IMR-90 (cell line): ENCODE measurements at regions not wholly inside any gene's neighbourhood (a gene's known extent, or its start where the extent isn't known, plus 50 kb on each side); places are given as distances from the start of the nearest gene placed in this dataset.

Source experiments
- ATAC-seq: fragments of 200-7000 bp; cut with Tn5 transposase; 2 replicates; pipeline ENCODE4 v1.9.1; 2020; ENCODE audit warnings: low read depth, mild to moderate bottlenecking, moderate library complexity
- BruUV-seq: library from RNA; stranded (reverse); fragments of 400-500 nt; replicated peaks from 2 replicates; lab custom pipeline; 2021; lab: Mats Ljungman, UMichigan
- CTCF ChIA-PET: fragments of 300-600 bp; formaldehyde crosslinking; extraction: SDS; loops from one replicate; lab custom pipeline; 2021; ENCODE audit warnings: antibody characterized with exemption; lab: Yijun Ruan, JAX
- POLR2A ChIA-PET: fragments of 300-600 bp; sonication (Branson Sonifier 250); formaldehyde crosslinking; loops from one replicate; lab custom pipeline; 2022; ENCODE audit warnings: antibody characterized with exemption; ENCODE audit not compliant: unreplicated experiment; lab: Charles Lee
- DNase-seq: peaks from one replicate; pipeline ENCODE4 v3.0.0; 2013
- H2AFZ ChIP-seq: replicated peaks from 2 replicates; pipeline ENCODE3; 2013; ENCODE audit warnings: low read length, mild to moderate bottlenecking; ENCODE audit not compliant: poor library complexity
- H2AK5ac ChIP-seq: 2 replicates; pipeline ENCODE4 v1.6.1; 2013; ENCODE audit warnings: low read depth, low read length, inconsistent platforms
- H2AK9ac ChIP-seq: replicated peaks from 2 replicates; pipeline ENCODE3; 2013; ENCODE audit warnings: mild to moderate bottlenecking, low read depth, low read length, moderate library complexity; ENCODE audit not compliant: poor library complexity
- H2BK120ac ChIP-seq: 2 replicates; pipeline ENCODE4 v1.6.1; 2013; ENCODE audit warnings: low read depth, low read length, inconsistent platforms
- H2BK15ac ChIP-seq: 3 replicates; pipeline ENCODE4 v1.6.1; 2013; ENCODE audit warnings: low read depth, low read length, inconsistent platforms
- H2BK20ac ChIP-seq: 2 replicates; pipeline ENCODE4 v1.6.1; 2013; ENCODE audit warnings: low read depth, mild to moderate bottlenecking, inconsistent platforms, low read length, moderate library complexity
- H2BK5ac ChIP-seq: 2 replicates; pipeline ENCODE4 v1.6.1; 2013; ENCODE audit warnings: mild to moderate bottlenecking, low read depth, low read length, inconsistent platforms; ENCODE audit not compliant: poor library complexity, severe bottlenecking
- H3K14ac ChIP-seq: replicated peaks from 2 replicates; pipeline ENCODE4 v1.6.1; 2013; ENCODE audit warnings: low read depth, low read length, inconsistent platforms
- H3K18ac ChIP-seq: 2 replicates; pipeline ENCODE4 v1.6.1; 2013; ENCODE audit warnings: low read depth, low read length, control low read depth
- H3K23ac ChIP-seq: 2 replicates; pipeline ENCODE4 v1.6.1; 2013; ENCODE audit warnings: low read depth, low read length, inconsistent platforms
- H3K27ac ChIP-seq: 2 replicates; pipeline ENCODE4 v1.5.1; 2013; ENCODE audit warnings: mild to moderate bottlenecking, control low read depth, low read length; ENCODE audit not compliant: insufficient read depth
- H3K27me3 ChIP-seq: 2 replicates; pipeline ENCODE4 v1.6.1; 2013; ENCODE audit warnings: low read length; ENCODE audit not compliant: control insufficient read depth, insufficient read depth
- H3K36me3 ChIP-seq: 2 replicates; pipeline ENCODE4 v1.6.1; 2013; ENCODE audit warnings: low read length, mixed read lengths; ENCODE audit not compliant: control insufficient read depth, insufficient read depth
- H3K4ac ChIP-seq: 2 replicates; pipeline ENCODE4 v1.6.1; 2013; ENCODE audit warnings: low read depth, low read length, inconsistent platforms
- H3K4me1 ChIP-seq: 2 replicates; pipeline ENCODE4 v1.6.1; 2013; ENCODE audit warnings: low read length, mixed read lengths; ENCODE audit not compliant: control insufficient read depth, insufficient read depth
- H3K4me2 ChIP-seq: 2 replicates; pipeline ENCODE4 v1.6.1; 2013; ENCODE audit warnings: low read depth, mild to moderate bottlenecking, control low read depth, low read length, moderate library complexity
- H3K4me3 ChIP-seq: 2 replicates; pipeline ENCODE4 v1.5.1; 2013; ENCODE audit warnings: low read depth, mild to moderate bottlenecking, control low read depth, low read length, moderate library complexity; ENCODE audit not compliant: insufficient read depth
- H3K56ac ChIP-seq: 2 replicates; pipeline ENCODE4 v1.6.1; 2013; ENCODE audit warnings: low read length, inconsistent platforms; ENCODE audit not compliant: insufficient read depth; ENCODE audit errors: extremely low read depth
- H3K79me1 ChIP-seq, 2 experiments: 2 replicates each; pipeline ENCODE4 v1.6.1; 2013; ENCODE audit warnings: low read length in 2 of 2, inconsistent platforms in 1 of 2, low read depth in 1 of 2
- H3K9ac ChIP-seq: 2 replicates; pipeline ENCODE4 v1.6.1; 2013; ENCODE audit warnings: low read depth, low read length, control low read depth
- H3K9me1 ChIP-seq: 2 replicates; pipeline ENCODE4 v1.6.1; 2013; ENCODE audit warnings: low read length, inconsistent platforms; ENCODE audit not compliant: insufficient read depth
- H3K9me3 ChIP-seq: 2 replicates; pipeline ENCODE4 v1.6.1; 2013; ENCODE audit warnings: low read length; ENCODE audit not compliant: control insufficient read depth, insufficient read depth
- H4K20me1 ChIP-seq: 2 replicates; pipeline ENCODE4 v1.6.1; 2013; ENCODE audit warnings: low read length, inconsistent platforms; ENCODE audit not compliant: insufficient read depth
- H4K5ac ChIP-seq: 2 replicates; pipeline ENCODE4 v1.6.1; 2013; ENCODE audit warnings: mild to moderate bottlenecking, low read depth, low read length, control low read depth
- H4K8ac ChIP-seq, 2 experiments: 2 replicates each; pipeline ENCODE4 v1.6.1; 2013; ENCODE audit warnings: low read depth in 2 of 2, low read length in 2 of 2, control low read depth in 1 of 2, inconsistent platforms in 1 of 2
- H4K91ac ChIP-seq: 2 replicates; pipeline ENCODE4 v1.6.1; 2013; ENCODE audit warnings: low read depth, low read length, inconsistent platforms; ENCODE audit not compliant: insufficient read depth
- ELK1 ChIP-seq: fragments of 150-350 bp; IDR thresholded peaks from 2 replicates; pipeline ENCODE4 v1.6.1; 2016; ENCODE audit warnings: low read depth, mild to moderate bottlenecking, low read length, moderate library complexity, borderline replicate concordance
- MAZ ChIP-seq: IDR thresholded peaks from 2 replicates; pipeline ENCODE4 v1.6.1; 2012; ENCODE audit warnings: low read depth, mild to moderate bottlenecking, low read length, improper control_type of control experiment, moderate library complexity, borderline replicate concordance
- MXI1 ChIP-seq: IDR thresholded peaks from 2 replicates; pipeline ENCODE4 v1.6.1; 2012; ENCODE audit warnings: low read depth, mild to moderate bottlenecking, low read length, moderate library complexity, borderline replicate concordance
- POLR2A ChIP-seq: IDR thresholded peaks from 2 replicates; pipeline ENCODE4 v1.6.1; 2012; ENCODE audit warnings: mild to moderate bottlenecking, low read depth, low read length
- WGBS, 2 experiments: methylation state at CpG; one replicate each; pipeline versions ENCODE4 v1.1.5 to v1.1.7; 2013; ENCODE audit warnings: missing lambda C conversion rate in 2 of 2; ENCODE audit not compliant: insufficient read length in 1 of 2; ENCODE audit errors: extremely low coverage in 2 of 2; 5-methylcytosine and 5-hydroxymethylcytosine counted together
- dilution Hi-C: fragments of 300-500 bp; cut with HindIII; formaldehyde crosslinking; loops from one replicate; pipeline ENCODE4 v1.14.3; 2018; ENCODE audit warnings: low sequenced_read_pairs; ENCODE audit not compliant: unreplicated experiment
- in situ Hi-C: fragments of 300-500 bp; cut with MboI; formaldehyde crosslinking; loops from 3 replicates; pipeline ENCODE4 v1.14.3; 2019; ENCODE audit warnings: low sequenced_read_pairs, inconsistent platforms, mixed read lengths
- intact Hi-C: fragments of 100-400 bp; cut with micrococcal nuclease; formaldehyde crosslinking; loops from 2 replicates; pipeline ENCODE4 v1.10.0; 2022

- Histone ChIP-seq H3K9ac (no peak overlapping the region), H2BK5ac (no peak overlapping the region), H2AK9ac (no peak overlapping the region), H2BK120ac (no peak overlapping the region), H2BK20ac (no peak overlapping the region), H3K4me3 (no peak overlapping the region), H3K56ac (no peak overlapping the region), H4K5ac (no peak overlapping the region), H4K8ac (no peak overlapping the region), H3K27me3 (peaks cover 20% of the 10 kb centered on the region), H2BK15ac (no peak overlapping the region), H4K91ac (no peak overlapping the region), H3K18ac (no peak overlapping the region), H3K23ac (no peak overlapping the region), H3K4me1 (no peaks in the 10 kb centered on the region), H3K27ac (no peak overlapping the region), H3K79me1 (no peaks in the 10 kb centered on the region), H3K4ac (no peak overlapping the region), H2AK5ac (no peak overlapping the region), H3K14ac (no peak overlapping the region), H3K9me3 (no peaks in the 10 kb centered on the region), H3K4me2 (no peak overlapping the region), H3K36me3 (no peaks in the 10 kb centered on the region), H3K9me1 (no peaks in the 10 kb centered on the region), H4K20me1 (no peaks in the 10 kb centered on the region), H2AFZ (no peak overlapping the region)
- POLR2A ChIA-PET: no interaction called here
- no TSS peak for BruUV-seq
- intact Hi-C loops (no loop called here), dilution Hi-C loops (no loop called here), in situ Hi-C loops (no loop called here)
- no peak for ATAC-seq
- CTCF ChIA-PET: interaction anchor here (0.6 kb wide), 1 partner anchor 555 kb away, joined by 9 read pairs; no protein-coding TSS in a partner anchor
- TF ChIP-seq MXI1 (no peak), POLR2A (no peak), ELK1 (no peak), MAZ (no peak)
- WGBS, 2 experiments: 85% methylated on average over 22 of the region's 23 CpGs; no CpG with 5 or more reads in 1 of the 2 experiments
- no peak for DNase-seq
Observed at GRCh38 chr10:132117146-132117545, 51.4 kb downstream of the JAKMIP3 start.
